NOMO-1 treated with DMSO at 0.1 percent for 48 hours (cell line): ENCODE measurements at regions not wholly inside any gene's neighbourhood (a gene's known extent, or its start where the extent isn't known, plus 50 kb on each side); places are given as distances from the start of the nearest gene placed in this dataset.
"Not testable (repeated sequence)": the region's sequence is repeated elsewhere in the genome, so short reads cannot be mapped to it uniquely, and the experiment has no call there.

Experiments
- DNase-seq: peaks from one replicate; lab custom pipeline; 2025; ENCODE audit not compliant: unreplicated experiment; lab: John Stamatoyannopoulos, UW

- no peak for DNase-seq
These were observed 103.9 kb upstream of the KCND3 start for GRCh38 chr1:112093372-112093694.

- DNase-seq: no peak
These were observed 110.5 kb upstream of the KCND3 start for GRCh38 chr1:112099979-112100378.

DNA sequence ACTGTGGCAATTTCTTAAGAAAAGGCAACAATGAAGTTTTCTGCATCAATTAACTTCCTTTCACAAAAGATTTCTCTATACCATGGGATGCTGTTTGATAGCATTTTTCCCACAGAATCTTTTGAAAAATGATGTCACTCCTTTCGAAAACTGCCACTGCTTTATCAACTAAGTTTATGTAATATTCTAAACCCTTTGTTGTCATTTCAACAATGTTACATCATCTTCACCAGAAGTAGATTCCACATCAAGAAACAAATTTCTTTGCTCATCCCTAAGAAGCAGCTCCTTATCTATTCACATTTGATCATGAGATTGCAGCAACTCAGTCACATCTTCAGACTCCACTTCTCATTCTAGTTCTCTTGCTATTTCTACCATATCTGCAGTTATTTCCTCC is 116.1 kb upstream of the KCND3 start:
- DNase-seq: no peak

DNA sequence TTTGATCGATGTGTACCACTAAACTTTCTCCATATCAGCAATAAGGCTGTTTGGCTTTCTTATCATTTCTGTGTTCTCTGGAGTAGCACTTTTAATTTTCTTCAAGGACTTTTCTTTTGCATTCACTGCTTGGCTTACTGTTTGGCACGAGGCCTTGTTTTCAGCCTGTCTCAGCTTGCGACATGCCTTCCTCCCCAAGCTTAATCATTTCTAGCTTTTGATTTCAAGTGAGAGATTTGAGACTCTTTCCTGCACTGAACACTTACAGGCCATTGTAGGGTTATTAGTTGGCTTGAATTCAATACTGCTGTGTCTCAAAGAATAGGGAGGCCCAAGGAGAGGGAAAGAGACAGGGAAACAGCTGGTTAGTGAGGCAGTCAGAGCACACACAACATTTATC is 120.6 kb upstream of the KCND3 start:
- no peak for DNase-seq

DNA sequence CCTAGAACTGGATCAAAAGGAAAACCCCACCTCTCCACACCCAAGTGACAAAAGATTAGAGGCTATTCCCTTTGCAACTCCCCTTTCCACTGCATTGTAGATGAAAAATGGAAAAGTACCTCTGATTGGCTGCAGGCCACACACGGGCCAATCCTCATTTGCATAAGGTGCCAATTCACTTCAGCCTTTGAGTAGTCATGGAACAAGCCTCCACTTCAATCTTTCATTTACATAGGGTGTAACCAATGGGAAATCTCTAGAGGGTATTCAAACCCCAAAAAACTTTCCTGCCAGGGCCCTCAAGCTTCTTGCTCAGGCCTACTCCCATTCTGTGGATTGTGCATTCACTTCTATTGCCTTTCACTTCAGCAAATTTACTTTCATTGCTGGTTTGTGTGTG is 122.3 kb upstream of the KCND3 start:
- DNase-seq: no peak

DNA sequence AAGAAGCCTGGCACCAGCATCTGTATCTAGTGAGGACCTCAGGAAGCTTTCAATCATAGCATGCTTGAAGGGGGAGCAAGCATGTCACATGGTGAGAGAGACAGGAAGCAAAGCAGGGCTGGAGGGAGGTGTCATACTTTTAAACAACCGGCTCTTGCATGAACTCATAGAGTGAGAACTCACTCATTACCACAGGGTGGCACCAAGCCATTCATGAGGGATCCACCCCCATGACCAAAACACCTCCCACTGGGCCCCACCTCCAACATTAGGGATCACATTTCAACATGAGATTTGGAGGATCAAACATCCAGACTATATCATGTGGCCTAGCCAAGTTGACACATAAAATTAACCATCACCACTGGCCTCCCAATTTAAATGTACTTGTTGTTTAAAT is 125.1 kb upstream of the KCND3 start:
- DNase-seq: no peak

DNA sequence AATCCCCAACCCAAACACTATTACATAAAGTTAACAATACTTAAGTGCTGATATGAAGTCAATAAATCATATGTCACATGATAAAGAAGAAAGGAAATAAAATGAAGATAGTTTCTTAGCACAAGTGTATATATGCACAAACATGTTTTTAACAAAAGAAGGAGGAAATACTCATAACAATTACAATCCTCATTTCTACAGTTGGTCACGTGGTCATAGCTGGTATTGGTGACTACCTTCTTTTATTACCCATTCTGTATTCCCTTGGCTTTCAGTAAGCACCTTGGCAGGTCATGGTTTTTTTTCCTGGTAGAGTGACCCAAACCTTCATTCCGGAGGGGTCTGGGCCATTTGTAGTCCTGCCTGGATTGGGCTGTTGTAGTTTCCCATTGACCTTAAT is 137.1 kb upstream of the KCND3 start:
- DNase-seq: no peak

GRCh38 chr1:112127606-112128005 is 138.1 kb upstream of the KCND3 start:
- not testable (repeated sequence) for DNase-seq

DNA sequence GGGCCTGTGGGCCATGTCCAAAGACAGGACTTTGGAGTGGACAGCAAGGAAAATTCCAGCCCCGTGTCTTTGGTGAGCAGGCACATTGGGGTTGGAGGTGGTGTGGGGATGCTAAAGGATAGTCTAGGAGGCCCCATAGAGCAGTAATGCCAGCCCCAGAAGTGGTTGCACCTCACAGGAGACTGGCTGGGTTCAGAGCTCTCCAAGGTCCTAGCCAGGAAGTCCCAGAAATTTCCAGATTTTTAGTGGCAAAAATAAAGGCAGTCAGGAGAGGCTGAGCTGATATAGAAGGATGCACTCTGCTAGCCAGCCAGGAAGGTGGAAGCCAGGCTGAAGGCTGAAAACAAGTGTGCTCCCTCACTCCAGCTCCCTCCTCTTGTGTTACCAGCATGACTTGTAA is 144.0 kb upstream of the KCND3 start:
- no peak for DNase-seq

DNA sequence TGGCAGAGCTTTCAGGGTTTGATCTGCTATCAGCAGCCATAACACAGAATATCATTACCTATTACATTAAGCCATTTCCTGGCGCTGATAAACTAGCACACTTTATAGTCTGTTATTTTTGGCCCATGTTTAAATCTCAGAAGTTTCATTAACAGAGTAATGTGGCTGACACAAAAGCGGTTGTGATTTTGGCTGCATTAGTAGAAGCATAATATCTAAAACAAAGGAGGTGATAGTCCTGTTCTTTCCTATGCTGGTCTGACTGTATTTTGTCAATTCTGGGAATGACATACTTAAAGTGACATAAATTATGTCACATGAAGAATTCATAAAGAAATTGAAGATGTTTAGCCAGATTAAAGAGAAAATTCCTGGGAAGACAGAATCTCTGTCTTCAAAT is 151.3 kb upstream of the KCND3 start:
- DNase-seq: no peak

GRCh38 chr1:112141301-112141700 is 151.8 kb upstream of the KCND3 start:
- DNase-seq: no peak

DNA sequence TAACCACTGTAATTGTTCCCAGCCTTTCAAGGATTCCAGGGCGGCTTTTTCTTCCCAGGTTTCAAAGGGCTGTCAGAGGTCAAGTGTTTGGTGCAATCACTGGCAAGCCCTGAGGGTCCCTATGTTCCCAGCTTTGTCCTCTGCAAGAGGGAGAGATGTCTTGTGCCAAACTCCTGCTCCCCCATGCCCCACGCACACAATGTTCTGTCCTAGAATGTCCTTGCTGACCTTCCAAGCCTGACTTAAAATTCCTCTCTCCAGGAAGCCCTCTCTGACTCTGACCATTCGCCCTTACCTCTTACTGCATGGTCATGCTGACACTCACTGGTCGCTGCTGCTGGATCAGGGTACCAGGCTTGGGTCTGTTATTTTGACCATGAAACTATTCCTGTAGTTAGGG is 152.5 kb upstream of the KCND3 start:
- no peak for DNase-seq

DNA sequence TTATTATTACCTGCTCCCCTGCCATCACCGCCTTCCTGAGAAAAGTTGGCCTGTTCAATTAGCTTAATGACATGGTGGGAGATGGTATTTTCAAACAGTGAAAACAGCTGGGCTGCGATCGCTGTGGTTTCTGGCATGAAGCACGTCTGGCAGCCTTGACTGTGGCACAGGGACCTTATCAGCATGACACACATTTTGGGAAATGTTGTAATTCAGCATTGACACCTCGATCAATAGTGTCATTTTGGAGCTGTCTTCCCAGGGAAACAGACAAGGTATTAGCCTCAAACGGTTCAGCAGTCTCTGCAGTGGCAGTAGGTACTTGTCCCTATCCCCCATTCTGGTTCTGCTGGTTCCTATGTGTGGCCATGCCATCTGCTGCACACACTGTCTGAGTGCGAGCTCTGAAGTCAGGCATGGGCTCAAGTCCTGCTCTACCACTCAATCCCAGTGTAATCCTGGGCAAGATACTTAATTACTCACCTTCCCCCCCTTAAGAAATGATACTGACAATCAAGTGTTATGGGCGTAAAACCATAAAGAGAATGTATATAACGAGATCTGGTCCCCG is 154.5 kb upstream of the KCND3 start:
- no peak for DNase-seq

GRCh38 chr1:112144733-112145426 is 155.4 kb upstream of the KCND3 start:
- DNase-seq: no peak

DNA sequence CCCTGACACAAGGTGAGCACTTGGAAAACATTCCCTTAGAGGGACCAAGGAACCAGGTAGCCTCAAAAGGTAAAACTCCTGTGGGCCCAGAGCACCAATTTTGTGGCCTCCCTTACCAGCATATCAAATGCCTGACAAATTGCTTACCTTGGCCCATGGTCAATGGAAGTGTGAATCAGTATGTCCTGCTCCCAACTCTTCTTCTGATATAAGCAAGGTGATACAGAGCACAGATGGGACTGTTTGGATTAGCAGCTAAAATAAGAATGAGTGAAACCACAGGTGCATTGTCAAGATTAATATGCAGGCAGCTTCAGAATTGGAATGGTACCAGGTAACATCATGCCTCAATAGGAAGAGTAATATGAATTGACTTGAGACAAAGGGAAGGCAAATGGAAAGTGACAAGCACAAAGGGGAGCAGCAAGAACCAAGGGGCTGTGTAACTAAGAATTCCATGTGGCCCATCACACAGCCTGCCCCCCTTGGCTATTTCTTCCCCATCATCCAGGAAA is 156.8 kb upstream of the KCND3 start:
- DNase-seq: no peak

DNA sequence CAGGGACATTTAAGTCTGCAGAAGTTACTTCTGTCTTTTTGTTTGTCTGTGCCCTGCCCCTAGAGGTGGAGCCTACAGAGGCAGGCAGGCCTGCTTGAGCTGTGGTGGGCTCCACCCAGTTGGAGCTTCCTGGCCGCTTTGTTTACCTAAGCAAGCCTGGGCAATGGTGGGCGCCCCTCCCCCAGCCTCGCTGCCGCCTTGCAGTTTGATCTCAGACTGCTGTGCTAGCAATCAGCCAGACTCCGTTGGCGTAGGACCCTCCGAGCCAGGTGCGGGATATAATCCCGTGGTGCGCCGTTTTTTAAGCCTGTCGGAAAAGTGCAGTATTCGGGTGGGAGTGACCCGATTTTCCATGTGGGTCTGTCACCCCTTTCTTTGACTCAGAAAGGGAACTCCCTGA is 170.7 kb upstream of the KCND3 start:
- not testable (repeated sequence) for DNase-seq

DNA sequence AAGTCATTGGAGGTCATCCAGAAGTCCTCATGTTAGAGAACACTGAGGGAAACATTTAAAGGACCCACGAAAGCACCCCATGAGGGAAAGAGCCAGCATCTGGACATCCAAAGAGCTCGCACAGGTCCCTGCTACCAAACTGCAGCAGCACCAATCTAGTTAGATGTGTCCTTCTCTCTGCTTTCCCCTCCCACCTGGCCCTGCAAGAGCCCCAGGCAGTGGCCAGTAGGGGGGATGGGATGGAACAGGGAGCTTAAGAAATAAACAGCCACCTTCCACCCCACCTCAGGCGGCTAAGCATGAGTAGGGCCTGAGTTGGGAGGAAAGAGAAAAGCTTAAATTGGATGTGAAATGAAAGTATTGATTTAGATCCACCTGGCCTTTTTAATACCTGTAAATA is 175.9 kb upstream of the KCND3 start:
- no peak for DNase-seq

DNA sequence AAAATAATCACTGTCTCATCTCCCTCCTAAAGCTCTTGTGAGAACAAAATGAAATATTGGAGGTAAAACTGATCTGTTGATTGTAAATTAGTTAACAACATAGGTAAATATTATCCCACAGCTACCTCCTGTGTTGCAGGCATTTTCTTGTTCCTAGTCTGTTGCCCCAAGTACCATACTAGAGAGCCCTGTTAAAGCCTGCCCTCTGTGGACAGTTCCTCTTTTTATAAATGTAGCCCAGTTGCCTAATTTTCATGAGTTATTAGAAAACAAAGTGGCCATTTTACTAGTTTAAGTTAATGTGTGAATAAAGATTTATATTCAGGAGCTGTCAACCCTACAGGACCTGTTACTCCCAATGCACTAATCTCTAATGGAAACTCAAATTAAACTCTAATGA is 180.0 kb upstream of the KCND3 start:
- DNase-seq: no peak

GRCh38 chr1:112172294-112172882 is 182.9 kb upstream of the KCND3 start:
- DNase-seq: peak; percentile 31

GRCh38 chr1:112177314-112177713 is 187.8 kb upstream of the KCND3 start:
- DNase-seq: no peak

- DNase-seq: no peak
These were observed 199.1 kb upstream of the KCND3 start for GRCh38 chr1:112188611-112189010.

GRCh38 chr1:112196008-112196588 is 199.9 kb upstream of the CTTNBP2NL start:
- DNase-seq: no peak
